ENCODE measurements at regions not wholly inside any gene's neighbourhood (a gene's known extent, or its start where the extent isn't known, plus 50 kb on each side); places are given as distances from the start of the nearest gene placed in this dataset.

- TF ChIP-seq CTCF (IDR thresholded peaks at IDR 0.05) = no peak
- Histone ChIP-seq H3K4me1 (no peaks in the 10 kb centered on the region), H3K4me3 (no peak overlapping the region), H3K27ac (no peak overlapping the region), H3K27me3 (ENCODE audit: low read depth) (no peaks in the 10 kb centered on the region), H3K36me3 (no peaks in the 10 kb centered on the region), H3K9me3 (no peaks in the 10 kb centered on the region)
- intact Hi-C loops (cut with DNase I) = no loop called here
- ATAC-seq (no peak), DNase-seq (no peak)
Measured at GRCh38 chr13:57820924-57821323, 189.4 kb downstream of the PCDH17 start.

- intact Hi-C loops (cut with DNase I) = no loop called here
- H3K27me3 ChIP-seq (ENCODE audit: low read depth) = no peaks in the 10 kb centered on the region
- no peaks in the 10 kb centered on the region for H3K9me3 ChIP-seq
- no peak overlapping the region for H3K4me3 ChIP-seq
- no peak overlapping the region for H3K27ac ChIP-seq
- ATAC-seq = no peak
- TF ChIP-seq CTCF (IDR thresholded peaks at IDR 0.05) = no peak
- H3K36me3 ChIP-seq = no peaks in the 10 kb centered on the region
- H3K4me1 ChIP-seq = no peaks in the 10 kb centered on the region
- no peak for DNase-seq
Measured at GRCh38 chr13:57823704-57824103, 192.2 kb downstream of the PCDH17 start.

GRCh38 chr13:57824121-57824520 is 192.6 kb downstream of the PCDH17 start:
- no peak for TF ChIP-seq CTCF (IDR thresholded peaks at IDR 0.05)
- no peaks in the 10 kb centered on the region for H3K36me3 ChIP-seq
- no peaks in the 10 kb centered on the region for H3K9me3 ChIP-seq
- ATAC-seq (no peak), DNase-seq (no peak)
- H3K4me1 ChIP-seq = no peaks in the 10 kb centered on the region
- intact Hi-C loops (cut with DNase I) = no loop called here
- no peaks in the 10 kb centered on the region for H3K27me3 ChIP-seq (ENCODE audit: low read depth)
- H3K27ac ChIP-seq = no peak overlapping the region
- H3K4me3 ChIP-seq = no peak overlapping the region

GRCh38 chr13:57825066-57825465 is 193.5 kb downstream of the PCDH17 start:
- no peaks in the 10 kb centered on the region for H3K4me1 ChIP-seq
- intact Hi-C loops (cut with DNase I) = no loop called here
- no peak overlapping the region for H3K4me3 ChIP-seq
- no peak for DNase-seq
- no peak for ATAC-seq
- no peaks in the 10 kb centered on the region for H3K36me3 ChIP-seq
- no peak overlapping the region for H3K27ac ChIP-seq
- H3K27me3 ChIP-seq (ENCODE audit: low read depth) = no peaks in the 10 kb centered on the region
- no peak for TF ChIP-seq CTCF (IDR thresholded peaks at IDR 0.05)
- H3K9me3 ChIP-seq = no peaks in the 10 kb centered on the region

GRCh38 chr13:57829496-57829895 is 198.0 kb downstream of the PCDH17 start:
- TF ChIP-seq CTCF (IDR thresholded peaks at IDR 0.05) = no peak
- Histone ChIP-seq H3K27me3 (ENCODE audit: low read depth) (no peaks in the 10 kb centered on the region), H3K9me3 (no peaks in the 10 kb centered on the region), H3K36me3 (no peaks in the 10 kb centered on the region), H3K4me1 (no peaks in the 10 kb centered on the region), H3K27ac (no peak overlapping the region), H3K4me3 (no peak overlapping the region)
- intact Hi-C loops (cut with DNase I) = no loop called here
- no peak for DNase-seq
- ATAC-seq = no peak

GRCh38 chr13:57832187-57832586 is 200.6 kb downstream of the PCDH17 start:
- Histone ChIP-seq H3K27ac (no peak overlapping the region), H3K4me1 (no peaks in the 10 kb centered on the region), H3K9me3 (no peaks in the 10 kb centered on the region), H3K4me3 (no peak overlapping the region), H3K36me3 (no peaks in the 10 kb centered on the region), H3K27me3 (ENCODE audit: low read depth) (no peaks in the 10 kb centered on the region)
- no peak for DNase-seq
- no peak for ATAC-seq
- no peak for TF ChIP-seq CTCF (IDR thresholded peaks at IDR 0.05)
- intact Hi-C loops (cut with DNase I) = no loop called here
